ENCODE measurements at regions not wholly inside any gene's neighbourhood (a gene's known extent, or its start where the extent isn't known, plus 50 kb on each side); places are given as distances from the start of the nearest gene placed in this dataset.

- DNase-seq (ENCODE audit: low read depth in 3 of 3): no peak
These were observed 189.0 kb upstream of the CDYL start for GRCh38 chr6:4587171-4587570.

GRCh38 chr6:4586469-4586859, 189.7 kb upstream of the CDYL start:
- no peak for DNase-seq (ENCODE audit: low read depth in 3 of 3)

GRCh38 chr6:4585682-4586468, 190.3 kb upstream of the CDYL start:
- DNase-seq (ENCODE audit: low read depth in 3 of 3): no peak

- no peak for DNase-seq (ENCODE audit: low read depth in 3 of 3)
These were observed 191.4 kb upstream of the CDYL start for GRCh38 chr6:4584801-4585200.

- no peak for DNase-seq (ENCODE audit: low read depth in 3 of 3)
These were observed 193.4 kb upstream of the CDYL start for GRCh38 chr6:4582506-4583417.

- no peak for DNase-seq (ENCODE audit: low read depth in 3 of 3)
These were observed 194.5 kb upstream of the CDYL start for GRCh38 chr6:4581468-4582385.

- DNase-seq (ENCODE audit: low read depth in 3 of 3): no peak
These were observed 195.8 kb upstream of the CDYL start for GRCh38 chr6:4580361-4580760.

GRCh38 chr6:4577406-4577805, 198.8 kb upstream of the CDYL start:
- no peak for DNase-seq (ENCODE audit: low read depth in 3 of 3)

GRCh38 chr6:4575714-4576113, 200.5 kb upstream of the CDYL start:
- DNase-seq (ENCODE audit: low read depth in 3 of 3): no peak

GRCh38 chr6:4574007-4574406, 202.2 kb upstream of the CDYL start:
- no peak for DNase-seq (ENCODE audit: low read depth in 3 of 3)

GRCh38 chr6:4571011-4571410, 205.2 kb upstream of the CDYL start:
- no peak for DNase-seq (ENCODE audit: low read depth in 3 of 3)

GRCh38 chr6:4568138-4568537, 208.1 kb upstream of the CDYL start:
- no peak for DNase-seq (ENCODE audit: low read depth in 3 of 3)

GRCh38 chr6:4567141-4567540, 209.1 kb upstream of the CDYL start:
- DNase-seq (ENCODE audit: low read depth in 3 of 3): no peak

- DNase-seq (ENCODE audit: low read depth in 3 of 3): no peak
These were observed 210.6 kb upstream of the CDYL start for GRCh38 chr6:4565301-4566250.

GRCh38 chr6:4564801-4565271, 211.4 kb upstream of the CDYL start:
- no peak for DNase-seq (ENCODE audit: low read depth in 3 of 3)

GRCh38 chr6:4563877-4564276, 212.3 kb upstream of the CDYL start:
- no peak for DNase-seq (ENCODE audit: low read depth in 3 of 3)

GRCh38 chr6:4563156-4563555, 213.0 kb upstream of the CDYL start:
- no peak for DNase-seq (ENCODE audit: low read depth in 3 of 3)

- DNase-seq (ENCODE audit: low read depth in 3 of 3): no peak
These were observed 214.3 kb upstream of the CDYL start for GRCh38 chr6:4561773-4562400.

GRCh38 chr6:4561078-4561435, 215.1 kb upstream of the CDYL start:
- DNase-seq (ENCODE audit: low read depth in 3 of 3): no peak
